Caco-2 (cell line): ENCODE measurements at regions not wholly inside any gene's neighbourhood (a gene's known extent, or its start where the extent isn't known, plus 50 kb on each side); places are given as distances from the start of the nearest gene placed in this dataset.

ENCODE experiments used
- BruUV-seq: library from RNA; stranded (reverse); fragments of 400-500 nt; replicated peaks from 2 replicates; lab custom pipeline; 2021; lab: Mats Ljungman, UMichigan
- CTCF ChIA-PET: fragments of 300-600 bp; sonication (Branson Sonifier 250); formaldehyde crosslinking; loops from one replicate; lab custom pipeline; 2022; ENCODE audit warnings: antibody characterized with exemption; lab: Charles Lee
- POLR2A ChIA-PET: fragments of 300-600 bp; sonication (Branson Sonifier 250); formaldehyde crosslinking; loops from one replicate; lab custom pipeline; 2022; ENCODE audit warnings: antibody characterized with exemption; lab: Charles Lee
- DNase-seq, 2 experiments: peaks; one replicate each; pipeline versions ENCODE4 v3.0.0 to v3.0.0-alpha.2; 2020 to 2022
- H3K27me3 ChIP-seq: replicated peaks from 2 replicates; pipeline ENCODE4 v1.6.0; 2011; ENCODE audit warnings: low read length; ENCODE audit not compliant: control insufficient read depth, insufficient read depth
- H3K36me3 ChIP-seq: 2 replicates; pipeline ENCODE4 v1.5.1; 2011; ENCODE audit warnings: low read length; ENCODE audit not compliant: control insufficient read depth, insufficient read depth
- H3K4me1 ChIP-seq: fragments of 250-450 bp; sonication (Bioruptor Pico); 2 replicates; pipeline ENCODE4 v1.5.1; 2020; ENCODE audit warnings: mild to moderate bottlenecking
- H3K4me3 ChIP-seq: 2 replicates; pipeline ENCODE4 v1.5.1; 2011; ENCODE audit warnings: low read depth, mild to moderate bottlenecking, control low read depth, low read length
- H3K9me3 ChIP-seq: fragments of 250-450 bp; sonication (Bioruptor Pico); 2 replicates; pipeline ENCODE4 v1.5.1; 2020; ENCODE audit warnings: mild to moderate bottlenecking, moderate library complexity
- H3K27ac Mint-ChIP-seq: one replicate; pipeline ENCODE4 v1.8.0; 2022; ENCODE audit warnings: mixed read lengths; ENCODE audit not compliant: unreplicated experiment
- H3K27me3 Mint-ChIP-seq: one replicate; pipeline ENCODE4 v1.8.0; 2022; ENCODE audit warnings: mixed read lengths; ENCODE audit not compliant: insufficient read depth, unreplicated experiment
- H3K36me3 Mint-ChIP-seq: one replicate; pipeline ENCODE4 v1.8.0; 2022; ENCODE audit warnings: mild to moderate bottlenecking, mixed read lengths; ENCODE audit not compliant: insufficient read depth, unreplicated experiment
- H3K4me1 Mint-ChIP-seq: one replicate; pipeline ENCODE4 v1.8.0; 2022; ENCODE audit warnings: low read depth, mixed read lengths; ENCODE audit not compliant: unreplicated experiment
- H3K4me3 Mint-ChIP-seq: one replicate; pipeline ENCODE4 v1.8.0; 2022; ENCODE audit warnings: mild to moderate bottlenecking, moderate library complexity, mixed read lengths; ENCODE audit not compliant: unreplicated experiment
- H3K9me3 Mint-ChIP-seq: one replicate; pipeline ENCODE4 v1.8.0; 2022; ENCODE audit warnings: mixed read lengths; ENCODE audit not compliant: unreplicated experiment
- intact Hi-C: fragments of 100-400 bp; cut with micrococcal nuclease; formaldehyde crosslinking; loops from one replicate; pipeline ENCODE4 v1.10.0; 2022; ENCODE audit not compliant: unreplicated experiment
- TF ChIP-seq, protein P1 (sequence below), 2 experiments: fragments of 200-600 bp in 1 of 2; IDR thresholded peaks; 1 replicate in 1 of 2; 2 replicates in 1 of 2; pipeline versions ENCODE4 v1.5.1 to v1.8.0; 2011 to 2022; ENCODE audit warnings: antibody characterized with exemption in 1 of 2, control low read depth in 1 of 2, inconsistent platforms in 1 of 2, low read depth in 1 of 2, low read length in 1 of 2, mild to moderate bottlenecking in 1 of 2, moderate library complexity in 1 of 2; ENCODE audit not compliant: insufficient read depth in 1 of 2, severe bottlenecking in 1 of 2, unreplicated experiment in 1 of 2

DNA sequence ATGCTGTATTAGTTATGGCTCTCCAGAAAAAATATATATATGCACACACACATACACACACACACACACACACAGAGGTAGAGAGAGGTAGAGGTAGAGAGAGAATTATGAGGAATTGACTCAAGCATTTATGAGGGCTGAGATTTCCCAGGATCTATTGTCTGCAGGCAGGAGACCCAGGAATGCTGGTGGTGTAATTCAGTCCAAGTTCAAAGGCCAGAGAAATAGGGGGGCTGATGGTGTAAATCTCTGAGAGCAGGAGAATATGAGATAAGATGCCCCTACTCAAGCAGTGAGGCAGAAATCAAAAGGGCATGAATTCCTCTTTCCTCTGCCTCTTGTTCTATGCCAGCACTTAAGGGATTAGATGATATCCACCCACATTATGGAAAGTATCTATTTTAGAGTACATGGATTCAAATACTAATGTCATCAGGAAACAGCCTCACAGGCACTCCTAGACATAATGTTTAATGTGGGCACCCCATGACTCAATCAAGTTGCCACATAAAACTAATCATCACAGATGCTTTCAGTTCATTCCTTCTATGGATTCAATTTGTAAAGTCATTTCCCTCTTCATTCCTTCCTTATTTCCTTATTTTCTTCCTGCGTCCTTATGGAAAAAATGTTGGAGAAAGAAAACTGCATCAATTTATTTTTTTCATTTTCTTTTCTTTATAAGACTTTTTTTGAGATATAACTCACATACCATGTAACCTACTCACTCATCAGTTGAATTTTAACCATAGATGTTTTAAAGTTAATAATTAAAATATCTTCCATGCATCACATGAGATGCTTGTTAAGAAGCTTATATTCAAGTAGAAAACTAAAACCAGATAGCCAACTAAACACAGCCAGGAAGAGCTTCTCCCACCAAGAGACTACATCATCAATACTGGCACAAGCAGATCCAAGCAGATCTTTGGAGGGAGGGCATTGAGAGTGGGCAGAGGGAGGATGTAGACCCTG is 406.2 kb downstream of the MBD2 start:
- no peaks in the 10 kb centered on the region for H3K4me1 Mint-ChIP-seq
- no TSS peak for BruUV-seq
- Histone ChIP-seq H3K36me3 (no peaks in the 10 kb centered on the region), H3K4me3 (no peak overlapping the region), H3K4me1 (no peaks in the 10 kb centered on the region), H3K27me3 (no peaks in the 10 kb centered on the region), H3K9me3 (no peaks in the 10 kb centered on the region)
- peaks cover 3% of the 10 kb centered on the region for H3K27me3 Mint-ChIP-seq
- TF ChIP-seq, protein P1, sequence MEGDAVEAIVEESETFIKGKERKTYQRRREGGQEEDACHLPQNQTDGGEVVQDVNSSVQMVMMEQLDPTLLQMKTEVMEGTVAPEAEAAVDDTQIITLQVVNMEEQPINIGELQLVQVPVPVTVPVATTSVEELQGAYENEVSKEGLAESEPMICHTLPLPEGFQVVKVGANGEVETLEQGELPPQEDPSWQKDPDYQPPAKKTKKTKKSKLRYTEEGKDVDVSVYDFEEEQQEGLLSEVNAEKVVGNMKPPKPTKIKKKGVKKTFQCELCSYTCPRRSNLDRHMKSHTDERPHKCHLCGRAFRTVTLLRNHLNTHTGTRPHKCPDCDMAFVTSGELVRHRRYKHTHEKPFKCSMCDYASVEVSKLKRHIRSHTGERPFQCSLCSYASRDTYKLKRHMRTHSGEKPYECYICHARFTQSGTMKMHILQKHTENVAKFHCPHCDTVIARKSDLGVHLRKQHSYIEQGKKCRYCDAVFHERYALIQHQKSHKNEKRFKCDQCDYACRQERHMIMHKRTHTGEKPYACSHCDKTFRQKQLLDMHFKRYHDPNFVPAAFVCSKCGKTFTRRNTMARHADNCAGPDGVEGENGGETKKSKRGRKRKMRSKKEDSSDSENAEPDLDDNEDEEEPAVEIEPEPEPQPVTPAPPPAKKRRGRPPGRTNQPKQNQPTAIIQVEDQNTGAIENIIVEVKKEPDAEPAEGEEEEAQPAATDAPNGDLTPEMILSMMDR (IDR thresholded peaks at IDR 0.05; ENCODE audit: insufficient read depth in 1 of 2, low read depth in 1 of 2, low read length in 1 of 2, severe bottlenecking in 1 of 2, unreplicated experiment in 1 of 2): no peak
- H3K36me3 Mint-ChIP-seq: no peaks in the 10 kb centered on the region
- H3K27ac Mint-ChIP-seq: no peak overlapping the region
- ChIA-PET CTCF (no interaction called here), POLR2A (no interaction called here)
- H3K4me3 Mint-ChIP-seq: no peak overlapping the region
- intact Hi-C loops: no loop called here
- H3K9me3 Mint-ChIP-seq: no peaks in the 10 kb centered on the region
- DNase-seq: no peak

DNA sequence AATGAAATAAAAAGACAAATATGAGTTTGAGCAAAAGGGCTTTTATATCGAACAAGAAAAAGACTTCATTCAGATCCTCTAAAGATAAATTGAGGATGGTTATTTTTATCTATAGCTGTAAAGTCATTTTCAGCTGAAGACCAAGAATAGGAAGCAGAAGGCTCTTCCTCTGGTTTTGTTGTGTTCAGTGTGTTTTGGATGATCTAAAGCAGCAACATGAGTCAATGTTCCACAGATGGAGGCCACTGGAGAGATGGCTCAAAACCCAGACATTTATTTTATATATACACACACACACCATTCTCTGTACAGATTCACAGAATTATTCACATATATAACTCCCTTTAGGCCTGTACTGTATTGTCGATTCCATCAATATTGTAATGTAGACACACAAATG is 424.3 kb downstream of the MBD2 start:
- no peaks in the 10 kb centered on the region for H3K27me3 Mint-ChIP-seq
- intact Hi-C loops: no loop called here
- CTCF ChIA-PET: no interaction called here
- H3K9me3 Mint-ChIP-seq: no peaks in the 10 kb centered on the region
- H3K4me3 Mint-ChIP-seq: no peak overlapping the region
- no peaks in the 10 kb centered on the region for H3K36me3 ChIP-seq
- H3K27ac Mint-ChIP-seq: no peak overlapping the region
- POLR2A ChIA-PET: no interaction called here
- H3K36me3 Mint-ChIP-seq: no peaks in the 10 kb centered on the region
- H3K4me1 ChIP-seq: no peaks in the 10 kb centered on the region
- BruUV-seq: no TSS peak
- H3K9me3 ChIP-seq: no peaks in the 10 kb centered on the region
- no peaks in the 10 kb centered on the region for H3K27me3 ChIP-seq
- H3K4me3 ChIP-seq: no peak overlapping the region
- TF ChIP-seq, protein P1 (IDR thresholded peaks at IDR 0.05; ENCODE audit: insufficient read depth in 1 of 2, low read depth in 1 of 2, low read length in 1 of 2, severe bottlenecking in 1 of 2, unreplicated experiment in 1 of 2): no peak
- DNase-seq: no peak
- no peaks in the 10 kb centered on the region for H3K4me1 Mint-ChIP-seq

DNA sequence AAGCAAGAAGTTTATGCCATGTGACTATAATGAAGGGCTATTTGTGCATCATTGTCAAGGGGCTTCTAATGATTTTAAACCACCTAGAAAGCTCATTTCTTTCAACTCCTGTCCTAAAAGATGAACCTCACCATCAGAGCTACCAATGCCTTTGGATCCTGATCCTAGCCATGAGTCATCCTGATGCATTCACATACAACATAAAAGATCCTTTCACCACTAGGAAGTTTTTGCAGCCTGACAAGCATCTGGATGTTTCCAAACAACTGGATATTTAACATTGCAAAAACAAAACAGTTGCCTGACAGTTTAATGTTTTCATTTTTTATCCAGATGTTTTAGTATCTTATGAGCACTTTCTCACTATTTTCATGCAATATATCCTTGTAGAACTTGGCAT is 425.3 kb downstream of the MBD2 start:
- Histone ChIP-seq H3K9me3 (no peaks in the 10 kb centered on the region), H3K4me3 (no peak overlapping the region), H3K27me3 (no peaks in the 10 kb centered on the region), H3K36me3 (no peaks in the 10 kb centered on the region), H3K4me1 (no peaks in the 10 kb centered on the region)
- TF ChIP-seq, protein P1 (IDR thresholded peaks at IDR 0.05; ENCODE audit: insufficient read depth in 1 of 2, low read depth in 1 of 2, low read length in 1 of 2, severe bottlenecking in 1 of 2, unreplicated experiment in 1 of 2): no peak
- H3K27me3 Mint-ChIP-seq: no peaks in the 10 kb centered on the region
- POLR2A ChIA-PET: no interaction called here
- no TSS peak for BruUV-seq
- H3K36me3 Mint-ChIP-seq: no peaks in the 10 kb centered on the region
- no peak overlapping the region for H3K4me3 Mint-ChIP-seq
- H3K27ac Mint-ChIP-seq: no peak overlapping the region
- H3K4me1 Mint-ChIP-seq: no peaks in the 10 kb centered on the region
- intact Hi-C loops: no loop called here
- no peaks in the 10 kb centered on the region for H3K9me3 Mint-ChIP-seq
- DNase-seq: no peak
- CTCF ChIA-PET: no interaction called here
